H1 (cell line): ENCODE measurements at regions not wholly inside any gene's neighbourhood (a gene's known extent, or its start where the extent isn't known, plus 50 kb on each side); places are given as distances from the start of the nearest gene placed in this dataset.

ENCODE experiments used
- CTCF ChIA-PET: fragments of 300-600 bp; sonication (Branson Sonifier 250); formaldehyde crosslinking; loops from one replicate; lab custom pipeline; 2021; ENCODE audit not compliant: partially characterized antibody; lab: Charles Lee
- POLR2A ChIA-PET: fragments of 300-600 bp; sonication (Branson Sonifier 250); formaldehyde crosslinking; loops from one replicate; lab custom pipeline; 2021; ENCODE audit warnings: inconsistent platforms; ENCODE audit not compliant: partially characterized antibody; lab: Charles Lee
- DNase-seq, 2 experiments: peaks; one replicate each; pipeline versions ENCODE4 v3.0.0 to v3.0.0-alpha.2; 2010 to 2022; ENCODE audit warnings: low spot score in 2 of 2, low read depth in 1 of 2, mixed read lengths in 1 of 2
- FAIRE-seq: peaks from 2 replicates; lab custom pipeline; 2011; peaks lifted over from hg19 to GRCh38; lab: Jason Lieb, UNC
- H2AFZ ChIP-seq: 2 replicates; pipeline ENCODE4 v1.8.1; 2012; ENCODE audit warnings: low read length, inconsistent platforms
- H2AK5ac ChIP-seq: 2 replicates; pipeline ENCODE4 v1.6.1; 2013; ENCODE audit warnings: low read depth, low read length
- H2BK120ac ChIP-seq: replicated peaks from 2 replicates; pipeline ENCODE3; 2013; ENCODE audit warnings: low read depth, low read length, inconsistent platforms
- H2BK12ac ChIP-seq: 2 replicates; pipeline ENCODE4 v1.6.1; 2013; ENCODE audit warnings: low read depth, low read length
- H2BK15ac ChIP-seq: 2 replicates; pipeline ENCODE4 v1.6.1; 2013; ENCODE audit warnings: low read length
- H2BK20ac ChIP-seq: 2 replicates; pipeline ENCODE4 v1.6.1; 2013; ENCODE audit warnings: low read length
- H2BK5ac ChIP-seq: 2 replicates; pipeline ENCODE4 v1.6.1; 2013; ENCODE audit warnings: low read depth, low read length
- H3K14ac ChIP-seq: 2 replicates; pipeline ENCODE4 v1.6.1; 2013; ENCODE audit warnings: inconsistent platforms; ENCODE audit not compliant: insufficient read length
- H3K18ac ChIP-seq: 2 replicates; pipeline ENCODE4 v1.6.1; 2013; ENCODE audit warnings: low read length; ENCODE audit errors: extremely low read depth
- H3K23ac ChIP-seq: 2 replicates; pipeline ENCODE4 v1.6.1; 2013; ENCODE audit warnings: inconsistent platforms; ENCODE audit not compliant: insufficient read length
- H3K23me2 ChIP-seq: 2 replicates; pipeline ENCODE4 v1.6.1; 2013; ENCODE audit warnings: low read depth, low read length
- H3K27ac ChIP-seq: 2 replicates; pipeline ENCODE4 v1.6.1; 2011; ENCODE audit warnings: low read depth, low read length, inconsistent platforms
- H3K27me3 ChIP-seq, 4 experiments: replicated peaks in 1 of 4; 1 replicate in 1 of 4; 2 replicates in 3 of 4; pipeline versions ENCODE4 v1.6.1 to v1.8.1; 2011 to 2013; ENCODE audit warnings: low read length in 3 of 4, mild to moderate bottlenecking in 3 of 4, inconsistent platforms in 2 of 4, mixed read lengths in 2 of 4, moderate library complexity in 1 of 4; ENCODE audit not compliant: control insufficient read depth in 3 of 4, insufficient read depth in 3 of 4; ENCODE audit errors: extremely low read depth in 1 of 4
- H3K36me3 ChIP-seq, 4 experiments: 2 replicates each; pipeline versions ENCODE4 v1.6.1 to v1.8.1; 2011 to 2013; ENCODE audit warnings: mild to moderate bottlenecking in 4 of 4, low read length in 3 of 4, moderate library complexity in 2 of 4, control low read depth in 1 of 4, inconsistent platforms in 1 of 4; ENCODE audit not compliant: insufficient read depth in 4 of 4, control insufficient read depth in 2 of 4
- H3K4ac ChIP-seq: replicated peaks from 2 replicates; pipeline ENCODE3; 2013; ENCODE audit warnings: low read length, low read depth, mixed read lengths, inconsistent platforms; ENCODE audit not compliant: insufficient read length
- H3K4me1 ChIP-seq, 4 experiments: replicated peaks in 1 of 4; 1 replicate in 1 of 4; 2 replicates in 3 of 4; pipeline versions ENCODE4 v1.6.1 to v1.8.1; 2011 to 2013; ENCODE audit warnings: low read length in 3 of 4, inconsistent platforms in 2 of 4, mixed read lengths in 1 of 4; ENCODE audit not compliant: insufficient read depth in 4 of 4, control insufficient read depth in 3 of 4
- H3K4me2 ChIP-seq, 2 experiments: 2 replicates each; pipeline versions ENCODE4 v1.6.1 to v1.8.1; 2011 to 2013; ENCODE audit warnings: low read depth in 2 of 2, low read length in 2 of 2, control low read depth in 1 of 2, inconsistent platforms in 1 of 2, mild to moderate bottlenecking in 1 of 2; ENCODE audit not compliant: insufficient read depth in 1 of 2
- H3K4me3 ChIP-seq, 4 experiments: fragments of 200-600, 300-600 bp in 1 of 4; sonication (generic), shearing (Covaris generic), sonication (Bioruptor Twin) in 1 of 4; 2 replicates each; pipeline versions ENCODE4 v1.5.1 to v1.8.1; 2011 to 2016; ENCODE audit warnings: low read length in 4 of 4, low read depth in 3 of 4, control low read depth in 2 of 4, inconsistent platforms in 2 of 4, mild to moderate bottlenecking in 2 of 4, mixed read lengths in 1 of 4, moderate library complexity in 1 of 4; ENCODE audit not compliant: insufficient read depth in 2 of 4; ENCODE audit errors: extremely low read depth in 1 of 4
- H3K56ac ChIP-seq: replicated peaks from 2 replicates; pipeline ENCODE3; 2013; ENCODE audit warnings: low read depth, mild to moderate bottlenecking, mixed read lengths, low read length, inconsistent platforms; ENCODE audit not compliant: insufficient read length
- H3K79me1 ChIP-seq: 2 replicates; pipeline ENCODE4 v1.6.1; 2013; ENCODE audit warnings: low read depth, low read length, control low read depth
- H3K79me2 ChIP-seq, 2 experiments: 2 replicates each; pipeline versions ENCODE4 v1.6.1 to v1.8.1; 2012 to 2013; ENCODE audit warnings: low read length in 2 of 2, mild to moderate bottlenecking in 2 of 2, inconsistent platforms in 1 of 2; ENCODE audit not compliant: insufficient read depth in 2 of 2, control insufficient read depth in 1 of 2
- H3K9ac ChIP-seq, 4 experiments: replicated peaks in 1 of 4; 1 replicate in 1 of 4; 2 replicates in 3 of 4; pipeline versions ENCODE4 v1.6.1 to v1.8.1; 2011 to 2013; ENCODE audit warnings: low read depth in 3 of 4, low read length in 3 of 4, control low read depth in 2 of 4, mild to moderate bottlenecking in 2 of 4, moderate library complexity in 2 of 4, inconsistent platforms in 1 of 4; ENCODE audit errors: extremely low read depth in 1 of 4
- H3K9me3 ChIP-seq, 2 experiments: 2 replicates each; pipeline versions ENCODE4 v1.6.1 to v1.8.1; 2012 to 2013; ENCODE audit warnings: mild to moderate bottlenecking in 2 of 2, moderate library complexity in 2 of 2, control low read depth in 1 of 2, inconsistent platforms in 1 of 2, low read depth in 1 of 2, low read length in 1 of 2, mixed read lengths in 1 of 2; ENCODE audit not compliant: insufficient read depth in 2 of 2
- H4K20me1 ChIP-seq, 2 experiments: replicated peaks in 1 of 2; 2 replicates each; pipeline versions ENCODE3 to v1.8.1; 2011 to 2013; ENCODE audit warnings: inconsistent platforms in 2 of 2, low read length in 2 of 2, mild to moderate bottlenecking in 1 of 2; ENCODE audit not compliant: insufficient read depth in 2 of 2, control insufficient read depth in 1 of 2
- H4K5ac ChIP-seq: 2 replicates; pipeline ENCODE4 v1.6.1; 2013; ENCODE audit warnings: low read length, low read depth, mixed read lengths, inconsistent platforms; ENCODE audit not compliant: insufficient read length
- H4K8ac ChIP-seq: 2 replicates; pipeline ENCODE4 v1.8.0; 2013; ENCODE audit warnings: mild to moderate bottlenecking, moderate library complexity, low read length, inconsistent platforms; ENCODE audit not compliant: insufficient read depth; ENCODE audit errors: extremely low read depth
- H4K91ac ChIP-seq: replicated peaks from 2 replicates; pipeline ENCODE3; 2013; ENCODE audit warnings: low read length, mixed read lengths, inconsistent platforms; ENCODE audit not compliant: insufficient read length
- BCL11A ChIP-seq, 2 experiments: IDR thresholded peaks; one replicate each; pipeline ENCODE4 v1.6.1; 2011; ENCODE audit warnings: low read depth in 2 of 2, low read length in 2 of 2, mild to moderate bottlenecking in 2 of 2
- CHD1 ChIP-seq: IDR thresholded peaks from 2 replicates; pipeline ENCODE4 v1.6.1; 2012; ENCODE audit warnings: low read depth, low read length, improper control_type of control experiment
- FOSL1 ChIP-seq: IDR thresholded peaks from 2 replicates; pipeline ENCODE4 v1.6.1; 2011; ENCODE audit warnings: mild to moderate bottlenecking, low read depth, low read length, moderate library complexity; ENCODE audit not compliant: insufficient read depth
- HDAC2 ChIP-seq, 2 experiments: fragments of 300-600 bp in 1 of 2; sonication (generic) in 1 of 2; IDR thresholded peaks; 2 replicates each; pipeline ENCODE4 v1.6.1; 2011 to 2012; ENCODE audit warnings: low read depth in 2 of 2, low read length in 2 of 2, mild to moderate bottlenecking in 2 of 2, moderate library complexity in 2 of 2, borderline replicate concordance in 1 of 2, inconsistent platforms in 1 of 2
- POLR2AphosphoS5 ChIP-seq: IDR thresholded peaks from 2 replicates; pipeline ENCODE4 v1.6.1; 2011; ENCODE audit warnings: low read depth, low read length
- SIN3A ChIP-seq, 2 experiments: IDR thresholded peaks in 1 of 2; conservative IDR thresholded peaks in 1 of 2; 2 replicates each; pipeline ENCODE4 v1.6.1; 2011 to 2012; ENCODE audit warnings: low read length in 2 of 2, improper control_type of control experiment in 1 of 2, low read depth in 1 of 2, mild to moderate bottlenecking in 1 of 2
- TEAD4 ChIP-seq: IDR thresholded peaks from 2 replicates; pipeline ENCODE4 v1.6.1; 2012; ENCODE audit warnings: low read depth, low read length, inconsistent platforms, mixed read lengths
- USF2 ChIP-seq: IDR thresholded peaks from 2 replicates; pipeline ENCODE4 v1.6.1; 2011; ENCODE audit warnings: low read length, improper control_type of control experiment
- ZNF274 ChIP-seq: IDR thresholded peaks from 2 replicates; pipeline ENCODE4 v1.7.0; 2012; ENCODE audit warnings: low read length, borderline replicate concordance; ENCODE audit errors: extremely low read depth
- WGBS, 2 experiments: shearing (Covaris generic) in 1 of 2; methylation state at CpG; one replicate each; pipeline versions ENCODE4 v1.1.6 to v1.1.7; 2013 to 2015; ENCODE audit warnings: low lambda C conversion rate in 2 of 2, mixed read lengths in 2 of 2, inconsistent platforms in 1 of 2, low coverage in 1 of 2, missing lambda C conversion rate in 1 of 2; ENCODE audit not compliant: insufficient replicate concordance in 2 of 2, insufficient coverage in 1 of 2, insufficient read length in 1 of 2; ENCODE audit errors: extremely low coverage in 1 of 2, missing lambda C conversion rate in 1 of 2; 5-methylcytosine and 5-hydroxymethylcytosine counted together

DNA sequence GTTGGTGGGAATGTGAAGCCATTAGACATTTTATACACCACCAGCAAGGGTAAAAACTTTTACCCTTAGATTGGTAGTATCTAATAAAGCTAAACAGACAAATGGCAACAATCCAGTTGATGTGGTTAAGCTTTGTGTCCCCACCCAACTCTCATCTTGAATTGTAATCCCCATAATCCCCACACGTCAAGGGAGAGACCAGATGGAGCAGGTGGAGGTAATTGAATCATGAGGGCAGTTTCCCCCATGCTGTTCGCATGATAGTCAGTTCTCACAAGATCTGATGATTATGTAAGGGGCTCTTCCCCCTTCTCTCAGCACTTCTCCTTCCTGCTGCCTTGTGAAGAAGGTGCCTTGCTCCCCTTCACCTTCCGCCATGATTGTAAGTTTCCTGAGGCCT is 602.3 kb downstream of the NUF2 start:
- CTCF ChIA-PET: no interaction called here
- no peak for FAIRE-seq
- no peak overlapping the region for H2AFZ ChIP-seq
- no peak for TF ChIP-seq HDAC2 (IDR thresholded peaks at IDR 0.05; ENCODE audit: borderline replicate concordance in 1 of 2, low read depth in 2 of 2, low read length in 2 of 2)
- TF ChIP-seq CHD1: no peak
- no peak for TF ChIP-seq SIN3A (conservative IDR thresholded peaks at IDR 0.05 in 1 of 2, IDR thresholded peaks at IDR 0.05 in 1 of 2; ENCODE audit: low read depth in 1 of 2, low read length in 2 of 2)
- no peak for TF ChIP-seq FOSL1
- TF ChIP-seq POLR2AphosphoS5: no peak
- TF ChIP-seq ZNF274: no peak
- TF ChIP-seq BCL11A (IDR thresholded peaks at IDR 0.05; ENCODE audit: low read depth in 2 of 2, low read length in 2 of 2): no peak
- no peak for TF ChIP-seq TEAD4
- TF ChIP-seq USF2: no peak
- H4K5ac ChIP-seq: no peak overlapping the region
- no peaks in the 10 kb centered on the region for H3K36me3 ChIP-seq
- H2BK12ac ChIP-seq: no peak overlapping the region
- no peak overlapping the region for H4K91ac ChIP-seq
- H2BK15ac ChIP-seq: no peak overlapping the region
- no peak overlapping the region for H4K8ac ChIP-seq
- WGBS, 2 experiments: 81% methylated on average over 3 of the region's 3 CpGs; no CpG with 5 or more reads in 1 of the 2 experiments
- POLR2A ChIA-PET: no interaction called here
- H3K9me3 ChIP-seq: no peaks in the 10 kb centered on the region
- H2AK5ac ChIP-seq: no peak overlapping the region
- no peaks in the 10 kb centered on the region for H3K23me2 ChIP-seq
- H2BK20ac ChIP-seq: no peak overlapping the region
- H2BK5ac ChIP-seq: no peak overlapping the region
- no peak overlapping the region for H3K27ac ChIP-seq
- no peak overlapping the region for H3K4ac ChIP-seq
- H3K56ac ChIP-seq: no peak overlapping the region
- H3K79me1 ChIP-seq: no peaks in the 10 kb centered on the region
- no peak overlapping the region for H3K14ac ChIP-seq
- no peaks in the 10 kb centered on the region for H3K79me2 ChIP-seq
- H2BK120ac ChIP-seq: no peak overlapping the region
- H3K23ac ChIP-seq: no peak overlapping the region
- no peak overlapping the region for H3K4me3 ChIP-seq
- H3K4me1 ChIP-seq: 0 out of 7 replicates have a peak, but pooled peaks cover 0 to 3% (median 0%) of the 10 kb centered on the region in 4 experiments
- H3K4me2 ChIP-seq: no peak overlapping the region
- H4K20me1 ChIP-seq: no peaks in the 10 kb centered on the region
- no peak overlapping the region for H3K18ac ChIP-seq
- no peak for DNase-seq
- no peaks in the 10 kb centered on the region for H3K27me3 ChIP-seq
- H3K9ac ChIP-seq: no peak overlapping the region
